K562 (cell line): ENCODE measurements at regions not wholly inside any gene's neighbourhood (a gene's known extent, or its start where the extent isn't known, plus 50 kb on each side); places are given as distances from the start of the nearest gene placed in this dataset.

ENCODE experiments used
- ATAC-seq: fragments of 200-7000 bp; cut with Tn5 transposase; 3 replicates; pipeline ENCODE4 v1.9.1; 2020; ENCODE audit warnings: moderate library complexity
- BruUV-seq: library from RNA; stranded (reverse); fragments of 400-500 nt; replicated peaks from 2 replicates; lab custom pipeline; 2021; lab: Mats Ljungman, UMichigan
- CTCF ChIA-PET: fragments of 300-600 bp; formaldehyde crosslinking; extraction: SDS; loops from one replicate; lab custom pipeline; 2021; ENCODE audit warnings: low intra/inter-chr PET ratio; lab: Yijun Ruan, JAX
- POLR2A ChIA-PET: fragments of 300-600, 350-650 bp; sonication (Branson Sonifier 250); formaldehyde crosslinking; extraction: SDS; loops from one replicate; lab custom pipeline; 2021; ENCODE audit warnings: antibody characterized with exemption, inconsistent platforms; lab: Yijun Ruan, JAX
- DNase-seq, 4 experiments: peaks; one replicate each; pipeline versions ENCODE4 v3.0.0 to v3.0.0-alpha.2; 2011 to 2018; ENCODE audit warnings: low spot score in 3 of 4, mixed read lengths in 3 of 4; ENCODE audit errors: extremely low read depth in 1 of 4
- FAIRE-seq: peaks from 2 replicates; lab custom pipeline; 2011; peaks lifted over from hg19 to GRCh38; lab: Jason Lieb, UNC
- H2AFZ ChIP-seq: 2 replicates; pipeline ENCODE4 v1.6.0; 2011; ENCODE audit warnings: low read depth, low read length, control low read depth, inconsistent platforms
- H3K27ac ChIP-seq: fragments of 200-600 bp; 3 replicates; pipeline ENCODE4 v1.8.0; 2011; ENCODE audit warnings: low read depth, mild to moderate bottlenecking, control low read depth, inconsistent platforms, low read length, moderate library complexity, mixed read lengths; ENCODE audit errors: extremely low read depth
- H3K27me3 ChIP-seq, 2 experiments: fragments of 300-600 bp in 1 of 2; 2 replicates in 1 of 2; 3 replicates in 1 of 2; pipeline versions ENCODE4 v1.6.0 to v1.8.0; 2011; ENCODE audit warnings: inconsistent platforms in 2 of 2, low read length in 2 of 2, mild to moderate bottlenecking in 1 of 2, mixed read lengths in 1 of 2, moderate library complexity in 1 of 2; ENCODE audit not compliant: control insufficient read depth in 2 of 2, insufficient read depth in 2 of 2
- H3K36me3 ChIP-seq: fragments of 300-600 bp; 3 replicates; pipeline ENCODE4 v1.8.0; 2011; ENCODE audit warnings: mild to moderate bottlenecking, low read length, inconsistent platforms; ENCODE audit not compliant: control insufficient read depth, insufficient read depth
- H3K4me1 ChIP-seq, 2 experiments: fragments of 200-600 bp in 1 of 2; replicated peaks in 1 of 2; 2 replicates in 1 of 2; 3 replicates in 1 of 2; pipeline versions ENCODE4 v1.5.1 to v1.8.0; 2011; ENCODE audit warnings: inconsistent platforms in 2 of 2, low read length in 2 of 2, mild to moderate bottlenecking in 1 of 2, mixed read lengths in 1 of 2, moderate library complexity in 1 of 2; ENCODE audit not compliant: control insufficient read depth in 2 of 2, insufficient read depth in 2 of 2
- H3K4me2 ChIP-seq: 2 replicates; pipeline ENCODE4 v1.6.1; 2011; ENCODE audit warnings: low read length, control low read depth, inconsistent platforms, mixed read lengths; ENCODE audit not compliant: insufficient read depth
- H3K4me3 ChIP-seq: fragments of 200-600 bp; sonication (generic), shearing (Covaris generic); 2 replicates; pipeline ENCODE4 v1.5.1; 2016; ENCODE audit warnings: control low read depth, inconsistent platforms
- H3K79me2 ChIP-seq: fragments of 200-600 bp; 3 replicates; pipeline ENCODE4 v1.8.0; 2011; ENCODE audit warnings: low read length, inconsistent platforms; ENCODE audit not compliant: control insufficient read depth, insufficient read depth
- H3K9ac ChIP-seq, 2 experiments: 2 replicates each; pipeline versions ENCODE4 v1.6.0 to v1.6.1; 2011; ENCODE audit warnings: low read depth in 2 of 2, low read length in 2 of 2, control low read depth in 1 of 2, inconsistent platforms in 1 of 2, mild to moderate bottlenecking in 1 of 2, mixed read lengths in 1 of 2; ENCODE audit not compliant: insufficient read depth in 1 of 2
- H3K9me1 ChIP-seq: one replicate; pipeline ENCODE4 v1.6.0; 2011; ENCODE audit warnings: inconsistent platforms, mild to moderate bottlenecking, low read length, moderate library complexity; ENCODE audit not compliant: control insufficient read depth, insufficient read depth
- H3K9me3 ChIP-seq: replicated peaks from 2 replicates; pipeline ENCODE4 v1.5.1; 2011; ENCODE audit warnings: low read depth, low read length, inconsistent platforms; ENCODE audit not compliant: control insufficient read depth, insufficient read depth
- H4K20me1 ChIP-seq: replicated peaks from 2 replicates; pipeline ENCODE4 v1.6.1; 2011; ENCODE audit warnings: low read length, inconsistent platforms, mixed read lengths; ENCODE audit not compliant: control insufficient read depth, insufficient read depth
- BRD4 ChIP-seq: fragments of 200-600 bp; sonication (generic); IDR thresholded peaks from 2 replicates; pipeline ENCODE4 v1.6.1; 2017; ENCODE audit warnings: inconsistent platforms
- GMEB1 ChIP-seq: fragments of 250-450 bp; sonication (Bioruptor Pico); IDR thresholded peaks from 2 replicates; pipeline ENCODE4 v1.4.0; 2020; ENCODE audit warnings: mild to moderate bottlenecking
- HSF4 ChIP-seq: fragments of 250-450 bp; sonication (Bioruptor Pico); IDR thresholded peaks from 2 replicates; pipeline ENCODE4 v2.1.2; 2022; ENCODE audit warnings: mild to moderate bottlenecking, moderate library complexity, borderline replicate concordance
- JUND ChIP-seq, 2 experiments: IDR thresholded peaks; 2 replicates in 1 of 2; 3 replicates in 1 of 2; pipeline ENCODE4 v1.6.1; 2011; ENCODE audit warnings: borderline replicate concordance in 2 of 2, low read depth in 2 of 2, low read length in 2 of 2, improper control_type of control experiment in 1 of 2, missing biosample characterization in 1 of 2, missing genetic modification characterization in 1 of 2, missing genetic modification reagents in 1 of 2
- LARP7 ChIP-seq: fragments of 450-650 bp; IDR thresholded peaks from 2 replicates; pipeline ENCODE4 v1.6.1; 2016
- MAFF ChIP-seq: IDR thresholded peaks from 2 replicates; pipeline ENCODE4 v1.6.1; 2012; ENCODE audit warnings: low read length, improper control_type of control experiment
- PHF21A ChIP-seq: fragments of 450-650 bp; IDR thresholded peaks from 2 replicates; pipeline ENCODE4 v1.6.1; 2017; ENCODE audit warnings: low read depth, borderline replicate concordance
- RERE ChIP-seq: sonication (generic); formaldehyde crosslinking; IDR thresholded peaks from 2 replicates; pipeline ENCODE4 v1.8.0; 2023; ENCODE audit warnings: missing genetic modification reagents, mild to moderate bottlenecking, borderline replicate concordance
- SNIP1 ChIP-seq: fragments of 450-650 bp; IDR thresholded peaks from 2 replicates; pipeline ENCODE4 v1.7.1; 2017; ENCODE audit warnings: low read depth, mild to moderate bottlenecking
- ZNF212 ChIP-seq: fragments of 450-650 bp; formaldehyde crosslinking; IDR thresholded peaks from 2 replicates; pipeline ENCODE4 v1.4.0; 2020; ENCODE audit warnings: mild to moderate bottlenecking
- ZNF778 ChIP-seq: fragments of 450-650 bp; formaldehyde crosslinking; IDR thresholded peaks from 2 replicates; pipeline ENCODE4 v1.4.0; 2020; ENCODE audit warnings: mild to moderate bottlenecking, moderate library complexity
- WGBS: fragments of 100-300 bp; shearing (Covaris generic); methylation state at CpG from one replicate; pipeline ENCODE4 v1.1.6; 2016; ENCODE audit warnings: low coverage, mixed read lengths; ENCODE audit not compliant: insufficient coverage; ENCODE audit errors: missing lambda C conversion rate; 5-methylcytosine and 5-hydroxymethylcytosine counted together
- in situ Hi-C: fragments of 300-500 bp; cut with MboI; formaldehyde crosslinking; loops from 4 replicates; pipeline ENCODE4 v1.15.0; 2018; ENCODE audit warnings: inconsistent platforms, mixed read lengths
- intact Hi-C: fragments of 100-400 bp; cut with micrococcal nuclease; formaldehyde crosslinking; loops from 2 replicates; pipeline ENCODE4 v1.14.2; 2022
- TF ChIP-seq, protein P1 (sequence below): conservative IDR thresholded peaks from 2 replicates; pipeline ENCODE4 v1.6.1; 2011; ENCODE audit warnings: low read depth, mild to moderate bottlenecking, low read length; ENCODE audit not compliant: control insufficient read depth
- TF ChIP-seq, protein P2 (sequence below): IDR thresholded peaks from 3 replicates; pipeline ENCODE4 v1.6.1; 2011; ENCODE audit warnings: borderline replicate concordance, mild to moderate bottlenecking; ENCODE audit not compliant: insufficient read length, insufficient read depth

DNA sequence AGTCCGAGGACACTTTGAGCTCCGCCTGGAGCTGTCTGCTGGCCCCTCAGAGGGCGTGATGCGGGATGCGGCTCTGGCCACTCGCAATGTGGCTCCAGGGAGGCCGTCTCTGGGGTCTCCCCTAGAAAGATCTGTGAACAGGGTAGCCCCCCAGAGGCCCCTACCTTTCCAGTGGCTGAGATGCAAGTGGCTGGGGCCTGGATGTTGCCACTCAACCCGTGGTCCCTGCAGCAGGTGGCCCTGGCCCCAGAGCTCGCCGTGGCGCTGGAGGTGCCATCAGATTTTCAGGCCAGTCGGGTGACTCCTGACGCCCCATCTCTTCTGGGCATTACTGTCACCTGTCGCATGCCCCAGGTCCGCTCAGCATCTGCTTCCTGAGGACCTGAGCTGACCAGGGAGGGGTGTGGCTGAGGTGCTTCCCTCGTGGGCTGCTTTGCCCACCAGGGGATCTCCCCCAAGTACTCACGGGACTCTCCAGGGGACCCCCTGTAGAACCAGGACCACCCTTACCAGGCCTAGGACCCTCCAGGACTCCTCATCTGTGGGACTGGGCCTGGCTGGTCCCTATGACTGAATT lies 102.1 kb upstream of the LRPAP1 start:
- BruUV-seq, result no TSS peak
- no peaks in the 10 kb centered on the region for H3K79me2 ChIP-seq
- ChIA-PET CTCF (no interaction called here), POLR2A (no interaction called here)
- H3K9me3 ChIP-seq, result no peaks in the 10 kb centered on the region
- no peak for FAIRE-seq
- H3K9ac ChIP-seq, result no peak overlapping the region
- H3K27ac ChIP-seq, result no peak overlapping the region
- no peaks in the 10 kb centered on the region for H3K36me3 ChIP-seq
- H3K4me1 ChIP-seq, result no peaks in the 10 kb centered on the region; a peak in 1 of 5 replicates
- H2AFZ ChIP-seq, result no peak overlapping the region
- intact Hi-C loops (no loop called here), in situ Hi-C loops (no loop called here)
- ATAC-seq, result no peak
- DNase-seq, result no peak
- H3K9me1 ChIP-seq, result no peaks in the 10 kb centered on the region
- WGBS, result 2% methylated on average over 17 of the region's 17 CpGs
- no peak overlapping the region for H3K4me2 ChIP-seq
- no peak overlapping the region for H3K4me3 ChIP-seq
- H3K27me3 ChIP-seq, result peaks cover 8 to 49% of the 10 kb centered on the region in 2 experiments; a peak in 4 of 5 replicates
- H4K20me1 ChIP-seq, result no peaks in the 10 kb centered on the region
- TF ChIP-seq BRD4, result no peak
- no peak for TF ChIP-seq ZNF778 (CRISPR knock-in tag)
- no peak for TF ChIP-seq PHF21A
- no peak for TF ChIP-seq LARP7
- TF ChIP-seq JUND (IDR thresholded peaks at IDR 0.05; ENCODE audit: borderline replicate concordance, low read depth, low read length), result no peak
- no peak for TF ChIP-seq JUND (tag; IDR thresholded peaks at IDR 0.05; ENCODE audit: borderline replicate concordance, low read depth, low read length)
- no peak for TF ChIP-seq MAFF
- no peak for TF ChIP-seq ZNF212 (CRISPR knock-in tag)
- no peak for TF ChIP-seq SNIP1
- no peak for TF ChIP-seq GMEB1 (CRISPR knock-in tag)
- no peak for TF ChIP-seq HSF4
- TF ChIP-seq RERE (CRISPR knock-in tag), result no peak
- TF ChIP-seq, protein P1, sequence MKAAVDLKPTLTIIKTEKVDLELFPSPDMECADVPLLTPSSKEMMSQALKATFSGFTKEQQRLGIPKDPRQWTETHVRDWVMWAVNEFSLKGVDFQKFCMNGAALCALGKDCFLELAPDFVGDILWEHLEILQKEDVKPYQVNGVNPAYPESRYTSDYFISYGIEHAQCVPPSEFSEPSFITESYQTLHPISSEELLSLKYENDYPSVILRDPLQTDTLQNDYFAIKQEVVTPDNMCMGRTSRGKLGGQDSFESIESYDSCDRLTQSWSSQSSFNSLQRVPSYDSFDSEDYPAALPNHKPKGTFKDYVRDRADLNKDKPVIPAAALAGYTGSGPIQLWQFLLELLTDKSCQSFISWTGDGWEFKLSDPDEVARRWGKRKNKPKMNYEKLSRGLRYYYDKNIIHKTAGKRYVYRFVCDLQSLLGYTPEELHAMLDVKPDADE, result no peak
- TF ChIP-seq, protein P2, sequence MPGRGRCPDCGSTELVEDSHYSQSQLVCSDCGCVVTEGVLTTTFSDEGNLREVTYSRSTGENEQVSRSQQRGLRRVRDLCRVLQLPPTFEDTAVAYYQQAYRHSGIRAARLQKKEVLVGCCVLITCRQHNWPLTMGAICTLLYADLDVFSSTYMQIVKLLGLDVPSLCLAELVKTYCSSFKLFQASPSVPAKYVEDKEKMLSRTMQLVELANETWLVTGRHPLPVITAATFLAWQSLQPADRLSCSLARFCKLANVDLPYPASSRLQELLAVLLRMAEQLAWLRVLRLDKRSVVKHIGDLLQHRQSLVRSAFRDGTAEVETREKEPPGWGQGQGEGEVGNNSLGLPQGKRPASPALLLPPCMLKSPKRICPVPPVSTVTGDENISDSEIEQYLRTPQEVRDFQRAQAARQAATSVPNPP, result no peak
